Right cardiac atrium (tissue), 5 donors: ENCODE measurements at regions not wholly inside any gene's neighbourhood (a gene's known extent, or its start where the extent isn't known, plus 50 kb on each side); places are given as distances from the start of the nearest gene placed in this dataset.

Experiments used
- ATAC-seq, 2 donors: fragments of 200-7000 bp; cut with Tn5 transposase; one replicate each; pipeline versions ENCODE4 v1.8.0 to v1.9.1; 2020; ENCODE audit warnings: moderate library complexity in 2 of 2, mild to moderate bottlenecking in 1 of 2
- DNase-seq, 3 donors: peaks; one replicate each; pipeline ENCODE4 v3.0.0-alpha.2; 2020
- H3K27ac ChIP-seq: one replicate; pipeline ENCODE4 v1.5.1; 2013; ENCODE audit warnings: mild to moderate bottlenecking, low read length, control low read depth, moderate library complexity
- H3K27me3 ChIP-seq: one replicate; pipeline ENCODE4 v1.6.1; 2013; ENCODE audit not compliant: control insufficient read depth, insufficient read depth
- H3K4me1 ChIP-seq: one replicate; pipeline ENCODE4 v1.6.1; 2013; ENCODE audit warnings: low read length; ENCODE audit not compliant: control insufficient read depth, insufficient read depth
- H3K4me3 ChIP-seq: one replicate; pipeline ENCODE4 v1.5.1; 2013; ENCODE audit warnings: low read length, control low read depth
- H3K9me3 ChIP-seq: one replicate; pipeline ENCODE4 v1.6.1; 2013; ENCODE audit warnings: low read length; ENCODE audit not compliant: control insufficient read depth
- WGBS: extraction: QIAGEN DNeasy Blood & Tissue Kit; methylation state at CpG from one replicate; pipeline ENCODE4 v1.1.7; 2013; 5-methylcytosine and 5-hydroxymethylcytosine counted together
- intact Hi-C, 4 donors: fragments of 100-400 bp; cut with DNase I; formaldehyde crosslinking; loops; one replicate each; pipeline versions ENCODE4 v1.11.0 to v1.14.0; 2022 to 2023
- donor health status: healthy with polysubstance abuse.
- donor health status: DM: no; HTN: yes; CAD: no.
- donor health status: DM: no; HTN: no; CAD: no.
- donor health status: DM: no; HTN: yes; CAD: no; lungs with severe emphysema.
- donor health status: DM: yes; HTN: yes; CAD: no.

DNA sequence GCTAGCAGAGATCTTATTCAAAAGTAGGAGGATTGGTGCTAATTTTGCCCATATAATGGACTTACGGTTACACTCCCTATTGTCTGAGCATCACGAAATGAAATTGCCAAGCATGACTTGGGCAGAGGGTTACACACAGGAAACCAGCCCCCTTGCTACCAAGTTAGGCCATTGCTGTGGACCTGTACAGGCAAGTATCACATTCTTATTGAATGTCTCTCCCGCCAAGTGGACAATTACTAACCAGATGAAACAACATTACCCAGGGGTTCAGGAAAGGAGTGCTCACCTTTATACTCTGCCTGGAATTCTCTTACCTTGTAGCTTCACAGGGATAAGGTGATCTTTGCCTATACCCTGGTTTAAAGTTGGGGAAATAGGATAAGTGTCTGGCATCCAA is 70.6 kb upstream of the TOX3 start:
- H3K4me3 ChIP-seq = no peak overlapping the region
- ATAC-seq (no peak), DNase-seq (no peak)
- intact Hi-C loops = no loop called here
- no peaks in the 10 kb centered on the region for H3K27me3 ChIP-seq
- 64% methylated on average over 3 of the region's 3 CpGs for WGBS
- H3K27ac ChIP-seq = no peak overlapping the region
- peaks cover 1% of the 10 kb centered on the region for H3K9me3 ChIP-seq
- H3K4me1 ChIP-seq = no peaks in the 10 kb centered on the region

DNA sequence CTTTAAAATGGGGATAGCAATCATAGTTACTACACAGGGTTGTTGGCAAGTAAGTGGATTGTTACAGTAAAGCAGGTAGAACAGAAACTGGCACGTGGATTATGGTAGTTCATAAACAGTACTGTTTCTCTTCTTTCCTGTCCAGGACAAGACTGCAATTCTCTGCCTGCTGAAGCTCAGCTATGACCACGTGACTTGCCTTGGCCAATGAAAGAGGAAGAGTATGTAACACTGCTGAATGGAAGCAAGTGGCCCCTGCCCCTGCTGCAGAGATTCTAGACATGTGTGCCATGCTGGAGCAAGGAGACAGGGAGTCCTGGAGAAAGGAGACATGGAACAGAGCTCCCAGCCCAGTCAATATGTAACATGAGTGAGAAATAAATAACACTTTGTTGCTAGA is 66.6 kb upstream of the TOX3 start:
- WGBS = 78% methylated on average over 2 of the region's 2 CpGs
- ATAC-seq = no peak

DNA sequence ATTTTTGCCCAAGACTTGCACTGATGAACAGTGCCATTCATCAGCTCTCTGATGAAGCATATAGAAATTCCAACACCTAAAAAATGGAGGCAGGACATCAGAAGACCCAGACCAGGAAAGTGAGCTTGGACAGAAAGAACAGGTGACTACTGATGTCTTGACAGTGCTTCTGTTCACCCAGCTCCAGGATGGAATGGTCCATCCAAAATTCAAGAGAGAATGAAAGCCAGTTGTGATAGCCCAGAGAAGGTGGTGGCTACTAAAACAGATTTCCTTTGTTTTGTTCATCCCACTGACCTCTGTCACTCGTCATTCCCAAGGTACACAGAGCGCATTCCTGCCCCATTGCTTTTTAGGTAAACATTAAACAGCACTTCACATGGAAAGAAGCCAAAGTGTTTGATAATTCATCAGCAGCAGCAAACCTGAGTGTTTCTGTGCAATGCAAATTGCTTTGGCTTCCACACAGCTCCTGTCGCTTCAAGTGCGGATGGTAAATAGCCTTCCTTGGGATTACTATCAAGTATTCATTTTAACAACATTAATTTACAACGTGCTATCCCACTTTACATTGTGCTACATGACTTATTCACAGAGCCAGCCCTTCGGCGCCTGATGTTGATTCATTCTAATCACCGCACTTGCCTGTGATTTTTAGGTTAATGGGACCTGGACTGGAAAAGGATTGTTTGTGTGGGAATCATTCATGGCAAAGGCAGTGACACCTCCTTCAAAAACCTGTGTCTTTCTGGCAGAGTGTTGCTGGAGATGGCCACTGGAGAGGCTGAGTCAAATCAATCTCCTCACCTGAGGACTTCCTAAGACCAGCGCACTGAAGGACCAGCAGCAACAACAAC is 65.1 kb upstream of the TOX3 start:
- WGBS = 81% methylated on average over 9 of the region's 9 CpGs
- H3K4me1 ChIP-seq = no peaks in the 10 kb centered on the region
- no peak for DNase-seq
- no peak overlapping the region for H3K4me3 ChIP-seq
- intact Hi-C loops = no loop called here
- ATAC-seq = no peak
- H3K27me3 ChIP-seq = no peaks in the 10 kb centered on the region
- H3K27ac ChIP-seq = no peak overlapping the region
- peaks cover 1% of the 10 kb centered on the region for H3K9me3 ChIP-seq

More for the DNA sequence above, 66.6 kb upstream of the TOX3 start:
- no peak for DNase-seq
- Histone ChIP-seq H3K4me1 (no peaks in the 10 kb centered on the region), H3K27ac (no peak overlapping the region), H3K4me3 (no peak overlapping the region), H3K27me3 (no peaks in the 10 kb centered on the region), H3K9me3 (peaks cover 1% of the 10 kb centered on the region)
- intact Hi-C loops = no loop called here

DNA sequence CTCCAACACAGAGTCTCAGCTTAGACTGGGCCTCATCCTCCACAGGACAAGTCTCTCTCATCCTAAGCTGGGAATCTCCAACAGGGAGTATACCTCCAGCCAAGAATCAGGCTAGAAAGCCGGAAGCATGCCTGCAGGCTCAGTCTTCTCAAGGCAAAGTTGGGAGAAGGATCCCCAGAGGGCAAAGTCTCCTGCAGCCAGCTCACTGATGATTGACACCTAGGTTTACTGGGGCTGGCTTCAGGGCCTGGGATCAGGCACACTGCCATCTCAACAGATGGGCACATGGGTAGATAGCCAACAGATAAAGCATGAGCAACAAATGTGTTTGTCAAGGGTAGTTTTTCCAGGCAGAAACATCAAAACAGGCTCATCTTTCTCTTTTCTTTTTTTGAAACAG is 56.1 kb upstream of the TOX3 start:
- H3K27ac ChIP-seq = no peak overlapping the region
- no peaks in the 10 kb centered on the region for H3K9me3 ChIP-seq
- no peak for DNase-seq
- H3K4me3 ChIP-seq = no peak overlapping the region
- H3K4me1 ChIP-seq = no peaks in the 10 kb centered on the region
- H3K27me3 ChIP-seq = no peaks in the 10 kb centered on the region
- intact Hi-C loops = no loop called here
- 75% methylated on average over 1 of the region's 1 CpG for WGBS
- ATAC-seq = no peak

DNA sequence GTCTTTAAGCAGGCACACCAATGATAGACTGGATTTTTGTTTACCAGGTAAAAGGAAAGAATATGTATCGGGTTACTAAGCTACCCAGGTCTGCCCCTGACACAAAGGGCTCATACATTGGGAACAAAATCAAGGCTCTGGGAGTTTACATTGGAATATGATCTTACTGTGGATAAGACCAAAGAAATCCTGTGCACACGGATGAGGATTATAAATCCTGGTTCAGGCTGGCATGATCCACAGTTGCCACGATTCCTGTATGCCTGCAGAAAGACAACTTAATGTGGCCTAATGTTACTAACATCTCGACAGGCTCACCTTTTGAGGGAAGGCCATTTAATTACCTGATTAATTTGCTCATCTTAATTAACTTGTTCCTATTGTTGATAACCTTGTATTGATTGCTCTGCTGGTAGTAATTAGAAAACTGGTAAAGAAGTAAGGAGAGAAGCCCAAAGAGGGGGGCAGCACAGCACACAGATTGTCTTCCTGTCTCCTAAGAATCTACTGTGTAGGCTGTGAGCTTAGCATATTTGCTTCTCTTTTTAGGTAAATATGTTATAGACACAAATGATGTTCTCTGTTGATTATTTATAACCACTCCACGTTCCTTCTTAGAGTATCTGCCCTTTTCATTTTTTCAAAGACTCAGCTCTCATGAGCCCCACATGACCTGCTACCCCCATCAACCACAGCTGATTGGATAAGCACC is 51.0 kb upstream of the TOX3 start:
- intact Hi-C loops = no loop called here
- H3K4me1 ChIP-seq = no peaks in the 10 kb centered on the region
- DNase-seq (no peak), ATAC-seq (no peak)
- no peak overlapping the region for H3K27ac ChIP-seq
- no peaks in the 10 kb centered on the region for H3K9me3 ChIP-seq
- WGBS = 56% methylated on average over 5 of the region's 5 CpGs
- no peak overlapping the region for H3K4me3 ChIP-seq
- H3K27me3 ChIP-seq = no peaks in the 10 kb centered on the region

DNA sequence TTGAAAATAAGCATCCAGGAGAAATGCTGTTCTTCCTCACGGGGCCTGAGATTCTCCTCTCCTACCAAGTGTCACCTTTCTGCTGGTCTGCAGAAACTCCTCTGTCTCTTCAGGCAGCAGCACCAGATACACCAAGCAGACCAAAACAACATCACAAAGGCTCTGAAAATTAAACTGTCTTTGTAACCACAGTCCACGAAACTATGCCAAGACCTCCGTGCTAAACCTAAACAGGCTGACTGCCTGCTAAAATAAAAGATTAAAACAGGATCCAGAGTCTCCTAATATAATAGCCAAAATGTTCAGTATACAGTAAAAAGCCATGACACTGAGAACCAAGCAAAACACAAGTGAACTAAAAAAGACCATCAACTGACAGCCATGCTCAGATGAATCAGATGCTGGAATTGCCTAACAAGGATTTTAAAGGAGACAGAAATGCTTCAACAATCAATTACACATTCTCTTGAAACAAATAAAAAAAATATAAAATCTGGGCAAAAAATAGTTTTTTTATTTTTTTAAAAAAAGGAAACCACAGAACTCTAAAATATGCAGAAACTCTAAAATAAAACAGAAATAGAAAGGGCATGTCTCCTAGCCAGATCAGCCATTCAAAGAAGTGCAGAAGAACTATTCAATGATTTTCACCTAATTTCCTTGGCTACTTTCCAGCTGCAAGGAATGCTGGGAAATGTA is 50.3 kb upstream of the TOX3 start:
- Histone ChIP-seq H3K27me3 (no peaks in the 10 kb centered on the region), H3K4me1 (no peaks in the 10 kb centered on the region), H3K27ac (no peak overlapping the region), H3K4me3 (no peak overlapping the region), H3K9me3 (no peaks in the 10 kb centered on the region)
- DNase-seq (no peak), ATAC-seq (no peak)
- WGBS = 63% methylated on average over 3 of the region's 3 CpGs
- intact Hi-C loops = no loop called here
